ENCODE measurements at regions not wholly inside any gene's neighbourhood (a gene's known extent, or its start where the extent isn't known, plus 50 kb on each side); places are given as distances from the start of the nearest gene placed in this dataset.

DNA sequence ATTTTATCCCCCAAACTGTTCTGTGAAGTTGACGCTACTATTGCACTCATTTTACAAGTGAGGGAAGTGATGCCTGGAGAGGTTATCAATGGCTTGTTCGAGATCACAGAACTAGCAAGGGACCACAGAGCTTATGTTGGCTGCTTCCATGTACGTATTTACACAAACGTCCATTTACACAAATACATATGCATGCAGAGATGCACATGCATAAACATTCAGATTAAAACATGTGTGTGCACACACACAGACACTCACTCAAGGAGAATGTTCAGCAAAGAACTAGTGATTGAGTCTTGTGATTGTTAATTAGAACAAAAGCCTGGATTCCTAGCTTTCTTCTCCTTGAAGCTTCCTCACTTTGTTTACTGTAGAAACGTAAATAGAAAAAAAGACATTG, 321.5 kb upstream of the CHD6 start:
- no peak for DNase-seq

DNA sequence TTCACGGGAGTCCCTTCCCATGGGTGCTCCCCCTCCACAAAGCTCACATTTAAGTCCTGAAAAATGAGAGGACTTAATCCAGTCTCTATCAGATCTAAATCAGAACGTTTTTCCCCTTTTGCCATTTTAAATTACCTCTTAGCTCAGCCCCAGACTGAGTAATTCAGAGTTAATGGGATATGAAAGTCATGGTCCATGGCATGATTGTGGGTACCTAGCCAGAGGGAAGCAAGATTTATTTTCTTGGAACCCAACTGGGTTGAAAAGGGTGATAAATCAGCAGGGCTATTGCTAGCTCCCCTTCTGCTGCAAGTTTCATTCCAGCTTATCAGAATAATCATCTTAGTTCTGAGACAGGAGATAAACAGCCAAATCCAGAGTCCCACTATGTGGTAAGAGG, 320.2 kb upstream of the CHD6 start:
- DNase-seq: no peak

DNA sequence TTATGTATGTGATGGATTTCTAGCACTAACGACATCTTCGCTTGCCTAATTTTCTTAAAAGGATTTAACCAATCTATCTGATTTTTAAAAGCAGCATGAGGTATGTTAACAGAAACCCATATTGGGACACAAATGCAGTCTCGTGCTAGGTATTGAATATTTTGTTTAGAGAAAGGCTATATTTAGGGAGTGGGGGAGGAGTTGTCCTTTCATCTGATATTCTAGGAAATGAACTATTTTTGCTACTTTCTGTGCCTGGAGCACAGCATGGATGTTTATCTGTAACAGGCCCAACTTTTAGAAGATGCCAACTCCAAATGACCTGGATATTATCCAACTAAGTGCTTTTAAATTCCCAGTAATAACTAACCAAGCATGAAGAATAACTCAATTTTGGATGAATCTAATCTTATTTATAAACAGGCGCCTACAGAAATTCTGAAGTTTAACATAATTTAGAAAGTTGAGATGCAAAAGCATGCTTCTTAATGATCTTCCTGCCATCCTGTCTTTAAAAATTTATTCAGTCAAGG, 317.1 kb upstream of the CHD6 start:
- DNase-seq: no peak

DNA sequence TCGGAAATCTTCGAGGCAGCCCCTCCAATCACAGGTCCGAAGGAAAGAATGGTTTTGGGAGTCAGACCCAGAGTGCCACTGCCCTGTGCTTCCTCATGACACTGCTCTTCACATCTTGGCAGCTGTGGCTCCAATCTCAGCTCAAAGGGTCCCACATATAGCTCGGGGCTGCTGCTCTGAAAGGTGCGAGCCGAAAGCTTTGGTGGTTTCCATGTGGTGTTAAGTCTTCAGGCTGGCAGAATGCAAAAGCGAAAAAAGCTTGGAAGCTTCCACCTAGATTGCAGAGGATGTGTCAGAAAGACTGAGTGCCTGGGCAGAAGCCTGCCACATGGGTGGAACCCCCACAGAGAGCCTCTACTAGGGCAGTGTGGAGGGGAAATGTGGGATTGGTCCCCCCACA, 314.3 kb upstream of the CHD6 start:
- no peak for DNase-seq

DNA sequence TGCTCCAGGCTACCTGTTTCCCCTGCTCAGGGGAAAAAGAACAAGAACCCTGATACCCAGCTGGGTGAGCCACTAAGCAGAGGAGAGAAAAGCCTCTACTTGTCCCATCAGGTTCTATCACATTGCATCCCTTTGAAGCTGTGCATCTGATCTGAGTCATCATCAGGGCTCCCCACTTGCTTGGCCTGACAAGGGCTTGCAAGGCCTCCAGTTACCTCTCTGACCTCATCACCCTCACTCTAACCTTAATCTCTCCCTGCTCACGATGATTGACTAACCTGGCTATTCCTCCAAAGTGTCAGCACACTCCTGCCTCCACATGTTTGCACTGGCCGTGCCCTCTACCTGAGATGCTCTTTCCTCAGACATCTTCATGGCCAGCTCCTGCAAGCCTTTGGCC, 309.5 kb upstream of the CHD6 start:
- DNase-seq: no peak

DNA sequence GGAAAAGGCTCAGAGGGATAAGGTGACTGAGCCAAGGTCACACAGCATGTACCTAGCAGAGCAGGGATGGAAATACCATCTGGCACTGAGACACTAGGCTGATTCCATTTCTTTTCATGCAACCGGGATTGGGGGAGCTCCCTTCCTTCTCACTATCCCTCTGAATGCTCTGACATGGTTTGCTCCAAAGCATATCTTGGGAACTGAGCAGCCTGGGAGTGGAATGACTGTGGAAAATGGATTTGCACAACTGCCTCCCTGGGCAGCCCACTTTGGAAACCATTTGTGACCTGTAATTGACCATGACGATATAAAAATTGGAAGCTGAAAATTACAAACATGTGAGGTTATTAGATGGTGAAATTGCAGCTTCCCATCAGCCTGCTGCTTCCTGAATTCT, 309.0 kb upstream of the CHD6 start:
- DNase-seq: no peak

DNA sequence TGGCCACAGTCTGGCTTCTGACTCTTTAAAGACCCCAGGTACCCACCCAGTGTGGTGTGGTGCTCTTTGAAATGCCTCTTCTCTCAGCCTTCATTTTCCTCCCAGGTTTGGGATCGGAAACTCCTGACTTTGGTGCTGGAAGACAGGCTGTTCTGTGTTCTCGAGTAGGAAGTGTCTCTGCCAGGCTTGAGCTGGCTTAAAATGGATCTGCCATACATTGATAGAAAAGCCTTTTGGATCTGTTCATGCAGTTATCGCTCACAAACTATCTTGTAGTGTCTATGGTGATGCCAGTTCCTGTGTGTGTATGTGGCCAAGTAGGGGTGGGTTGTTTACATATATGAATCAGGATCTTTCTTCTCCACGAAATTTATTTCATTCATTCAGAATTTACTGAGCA, 307.3 kb upstream of the CHD6 start:
- DNase-seq: no peak

DNA sequence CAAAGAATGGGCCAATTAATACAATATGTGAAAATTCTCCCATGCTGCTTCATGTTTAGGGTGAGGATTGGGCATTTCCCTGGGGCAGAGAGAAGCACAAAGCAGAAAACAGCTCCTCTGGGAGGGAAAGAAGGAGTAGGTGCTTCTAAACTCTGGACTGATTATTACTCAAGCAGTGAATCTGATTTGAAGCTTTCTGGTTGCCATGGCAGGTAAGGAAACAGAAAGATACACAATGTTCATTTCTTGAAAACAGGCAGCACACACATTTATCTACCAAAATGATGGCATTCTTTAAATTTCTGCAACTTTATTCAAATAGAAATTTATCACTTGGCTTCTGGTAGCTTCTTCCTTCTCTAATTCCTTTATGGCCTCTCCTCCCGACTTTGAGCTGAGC, 305.4 kb upstream of the CHD6 start:
- no peak for DNase-seq

DNA sequence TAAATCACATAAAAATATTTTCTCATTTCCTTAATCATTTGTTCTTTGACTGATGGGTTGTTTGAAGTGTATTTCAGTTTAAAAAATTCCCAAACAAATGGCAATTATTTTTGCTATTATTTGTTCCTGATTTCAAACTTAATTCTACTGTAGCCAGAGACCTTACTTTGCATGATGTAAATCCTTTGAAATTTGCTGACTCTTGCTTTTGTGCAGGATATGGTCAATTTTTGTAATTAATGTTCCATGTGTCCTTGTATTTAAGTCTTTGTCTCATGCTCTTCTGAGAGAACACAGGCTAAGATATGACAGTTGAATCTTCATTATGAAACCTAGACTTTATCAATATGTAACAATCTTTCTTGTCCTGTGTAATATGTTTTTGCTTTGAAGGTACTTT, 295.0 kb upstream of the CHD6 start:
- DNase-seq: no peak

DNA sequence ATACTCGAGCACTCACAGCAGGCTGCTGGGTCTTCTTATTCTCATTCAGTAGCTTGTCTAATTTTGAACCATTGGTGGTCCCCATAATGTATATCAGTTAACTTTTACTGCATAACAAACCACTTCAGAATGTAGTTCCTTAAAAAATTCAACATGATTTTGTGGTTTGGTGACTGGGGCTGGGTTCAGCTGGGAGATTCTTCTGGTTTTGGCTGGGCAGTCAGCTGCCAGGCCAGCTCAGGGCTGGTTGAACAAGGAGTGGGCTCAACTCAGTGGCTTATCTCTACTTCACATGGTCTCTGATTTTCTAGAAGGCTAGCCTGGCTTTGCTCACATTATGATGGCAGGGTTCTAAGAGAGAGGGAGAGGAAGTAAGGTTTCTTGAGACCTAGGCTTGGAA, 292.4 kb upstream of the CHD6 start:
- no peak for DNase-seq

DNA sequence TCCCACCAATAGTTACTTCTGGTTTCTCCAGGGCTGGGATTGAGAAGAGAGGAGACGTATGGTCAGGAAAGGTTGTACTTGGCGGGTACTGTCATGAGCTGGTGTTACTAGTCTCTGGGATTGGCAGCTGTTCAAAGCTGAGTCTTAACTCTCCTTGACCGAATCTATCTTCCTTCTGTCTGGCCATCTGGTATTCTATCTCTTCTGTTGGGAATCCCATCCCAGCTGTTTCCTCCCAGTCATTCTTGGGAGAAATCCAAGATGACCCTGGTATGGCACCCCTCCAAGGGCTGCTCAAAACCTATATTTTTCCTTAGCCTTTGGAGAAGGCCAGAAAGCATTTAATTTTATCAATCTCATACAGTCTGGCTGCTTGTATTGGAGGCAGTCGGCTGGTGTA, 287.0 kb upstream of the CHD6 start:
- DNase-seq: peak; percentile 92

DNA sequence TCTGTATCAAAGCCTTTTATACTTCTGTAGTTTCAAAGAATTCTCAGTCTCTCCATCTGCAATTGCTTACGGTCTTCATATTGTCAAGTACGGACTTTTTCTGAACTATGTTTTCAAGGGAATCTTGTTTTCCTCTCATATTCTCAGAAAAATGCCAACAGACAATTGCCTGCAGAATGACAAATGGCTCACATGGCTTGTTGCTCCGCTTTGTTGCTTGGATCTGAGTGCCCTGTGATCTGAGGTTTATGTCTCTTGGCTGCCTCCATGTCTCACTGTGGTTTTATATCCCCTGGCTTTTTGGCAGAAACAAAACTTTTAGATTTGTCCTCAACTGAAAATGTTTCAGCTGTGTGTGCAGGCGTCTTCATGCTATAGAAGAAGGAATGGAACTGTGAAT, 285.4 kb upstream of the CHD6 start:
- DNase-seq: no peak

DNA sequence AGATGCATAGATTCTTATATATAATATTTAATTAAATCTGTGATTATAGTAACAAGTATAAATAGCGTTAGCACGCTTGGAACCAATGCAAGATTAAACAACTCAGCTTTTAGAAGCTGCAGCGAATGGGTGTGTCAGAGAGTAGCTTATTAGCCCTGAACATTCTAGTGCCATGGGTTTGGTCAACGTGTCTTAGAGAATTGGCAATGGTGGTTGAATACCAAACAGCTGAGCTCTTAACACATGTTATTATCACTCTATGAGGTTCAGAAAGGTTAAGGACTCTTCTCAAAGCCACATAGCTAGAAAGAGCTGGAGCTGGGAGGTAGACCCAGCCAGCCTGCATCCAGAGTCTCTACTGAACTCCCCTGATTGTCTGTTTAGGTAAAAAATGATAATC, 284.2 kb upstream of the CHD6 start:
- DNase-seq: no peak

DNA sequence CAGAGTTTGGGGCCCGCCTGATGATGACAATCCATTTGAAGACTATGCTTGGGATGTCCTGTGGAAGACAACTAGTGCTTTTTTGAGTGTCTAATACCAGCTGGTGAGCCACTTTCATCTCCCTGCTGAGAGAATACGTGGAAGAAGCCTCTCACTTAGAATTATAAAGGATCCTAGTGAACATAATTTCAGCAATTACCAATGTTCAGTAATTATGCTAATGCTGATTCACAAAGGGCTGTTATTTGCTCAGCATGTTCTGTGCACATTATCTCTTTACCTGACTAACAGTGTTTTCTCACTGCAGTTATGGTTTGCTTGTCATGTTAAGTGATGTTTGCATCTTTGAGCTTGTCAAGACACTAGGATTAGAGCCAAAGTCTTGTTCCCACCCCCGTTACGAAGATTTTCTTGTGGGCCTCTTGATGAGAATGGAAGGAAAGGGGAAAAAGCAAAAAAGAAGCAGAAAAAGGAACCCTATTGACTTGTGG, 282.1 kb upstream of the CHD6 start:
- DNase-seq: no peak

DNA sequence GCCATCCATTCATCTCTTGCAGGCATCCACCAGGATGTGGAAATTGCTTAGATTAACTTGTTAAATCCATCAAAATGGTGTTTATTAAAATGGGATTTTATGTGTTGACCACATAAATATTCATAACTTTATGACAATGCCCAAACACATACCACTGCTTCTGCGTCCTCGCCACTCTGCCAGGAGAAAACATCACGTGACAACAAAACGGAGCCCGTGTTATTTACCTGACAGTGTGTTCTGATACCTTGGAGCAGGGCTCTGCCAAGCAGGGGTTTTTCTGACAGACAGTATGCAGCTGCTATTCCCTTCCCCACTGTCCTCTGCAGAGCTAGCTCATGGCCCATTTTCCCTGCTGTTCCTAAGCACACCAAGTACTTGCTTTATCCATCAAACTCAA, 279.5 kb upstream of the CHD6 start:
- no peak for DNase-seq

DNA sequence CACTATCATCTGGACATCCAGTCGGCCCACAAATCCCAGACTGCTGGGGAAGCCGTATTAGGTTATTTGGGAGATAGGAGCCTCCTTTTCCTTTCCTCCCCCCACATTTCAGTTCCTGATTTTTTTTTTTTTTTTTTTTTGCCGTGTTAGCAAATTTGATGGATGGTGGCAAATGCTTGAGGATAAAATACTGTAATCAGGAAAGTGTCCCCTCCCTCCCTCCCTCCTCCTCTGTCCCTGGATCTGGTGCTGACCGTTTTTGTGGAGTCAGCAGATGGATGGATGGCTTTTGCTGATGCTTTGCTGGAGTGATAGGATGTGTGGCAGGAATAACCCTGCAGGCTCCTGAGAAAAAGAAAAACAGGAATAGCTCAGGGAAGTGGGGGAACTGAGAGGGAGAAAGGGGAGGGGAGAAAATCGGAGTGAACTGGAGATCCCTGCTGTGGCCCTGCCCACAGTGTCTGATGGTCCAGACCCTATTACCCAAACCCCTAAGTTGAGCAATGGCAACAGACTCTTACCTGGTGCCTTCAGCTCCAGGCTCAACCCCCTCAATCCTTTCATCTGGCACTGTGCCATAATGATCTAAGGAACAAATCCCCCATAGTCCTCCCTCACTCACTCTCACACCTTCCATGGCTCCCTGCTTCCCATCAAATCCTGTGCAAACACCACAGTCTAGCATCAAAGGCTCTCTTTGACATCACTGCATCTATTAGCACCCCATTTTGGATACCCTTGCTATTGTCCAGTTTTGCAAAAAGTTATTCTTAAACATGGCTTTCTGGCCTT, 277.3 kb upstream of the CHD6 start:
- no peak for DNase-seq

DNA sequence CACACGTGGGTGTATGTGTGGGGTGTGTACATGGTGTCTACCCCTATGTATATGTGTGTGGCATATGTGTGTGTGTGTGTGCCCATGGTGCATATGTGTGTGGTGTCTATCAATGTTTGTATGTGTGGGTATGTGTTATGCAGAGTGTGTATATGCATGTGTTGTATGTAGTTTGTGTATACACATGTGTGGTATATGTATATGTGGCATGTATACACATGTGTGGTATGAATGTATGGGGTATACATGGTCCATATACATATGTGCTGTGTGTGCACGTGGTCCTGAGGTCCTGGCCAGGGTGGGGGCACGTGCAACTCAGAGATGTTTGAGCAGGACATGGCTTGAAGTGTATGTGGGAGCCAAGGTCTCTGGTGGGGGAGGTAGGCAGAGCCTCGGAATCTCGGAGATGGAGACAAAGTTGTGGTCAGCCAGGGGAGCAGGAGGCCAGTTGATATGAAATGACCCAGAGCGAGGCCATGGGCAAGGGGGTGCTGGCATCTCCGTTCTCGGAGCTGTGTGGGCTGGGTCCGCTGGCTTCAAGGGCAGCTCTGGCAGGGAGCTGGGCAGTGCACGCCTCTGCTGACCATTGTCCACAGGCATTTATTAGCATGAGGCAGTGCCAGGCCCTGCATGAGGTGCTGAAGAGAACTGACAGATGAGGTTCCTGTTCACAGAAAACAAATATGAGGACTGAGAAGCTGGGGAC, 276.2 kb upstream of the CHD6 start:
- no peak for DNase-seq

DNA sequence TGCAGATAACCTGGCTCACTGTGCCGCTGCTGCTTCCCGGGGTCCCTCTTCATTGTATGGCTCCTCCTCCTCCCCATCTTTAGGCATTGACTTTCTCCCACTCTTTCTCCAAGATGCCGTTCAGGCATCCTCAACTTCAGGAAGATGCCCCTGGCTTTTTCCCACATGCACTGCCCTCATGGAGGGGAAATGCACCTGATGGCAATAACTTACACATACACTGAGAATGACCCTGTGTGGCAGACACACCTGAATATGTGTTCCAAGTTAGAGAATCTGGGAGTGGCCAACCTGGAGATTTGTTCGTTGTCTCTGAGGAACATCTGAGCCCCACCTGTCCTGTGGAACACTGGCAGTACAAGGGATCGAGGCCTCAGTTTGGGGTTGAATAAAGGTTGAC, 273.9 kb upstream of the CHD6 start:
- DNase-seq: no peak

DNA sequence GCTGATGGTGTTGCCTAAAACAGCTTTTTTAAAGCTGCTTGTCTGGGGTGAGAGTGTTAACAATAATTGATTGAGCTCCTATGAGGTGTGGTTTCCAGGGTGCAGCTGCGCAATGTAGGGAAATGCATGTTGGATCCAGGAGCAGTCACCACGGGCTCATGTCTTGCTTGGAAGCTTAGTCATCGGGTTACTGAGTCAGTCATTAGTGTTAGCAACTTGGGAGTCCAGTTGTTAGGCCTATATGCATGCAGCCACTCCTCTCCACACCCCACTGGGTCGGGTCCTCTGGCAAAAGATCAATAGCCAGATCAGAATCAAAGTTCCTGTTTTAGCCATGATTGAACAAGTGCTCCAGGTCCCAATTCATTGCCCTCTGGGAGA, 271.7 kb upstream of the CHD6 start:
- DNase-seq: no peak

DNA sequence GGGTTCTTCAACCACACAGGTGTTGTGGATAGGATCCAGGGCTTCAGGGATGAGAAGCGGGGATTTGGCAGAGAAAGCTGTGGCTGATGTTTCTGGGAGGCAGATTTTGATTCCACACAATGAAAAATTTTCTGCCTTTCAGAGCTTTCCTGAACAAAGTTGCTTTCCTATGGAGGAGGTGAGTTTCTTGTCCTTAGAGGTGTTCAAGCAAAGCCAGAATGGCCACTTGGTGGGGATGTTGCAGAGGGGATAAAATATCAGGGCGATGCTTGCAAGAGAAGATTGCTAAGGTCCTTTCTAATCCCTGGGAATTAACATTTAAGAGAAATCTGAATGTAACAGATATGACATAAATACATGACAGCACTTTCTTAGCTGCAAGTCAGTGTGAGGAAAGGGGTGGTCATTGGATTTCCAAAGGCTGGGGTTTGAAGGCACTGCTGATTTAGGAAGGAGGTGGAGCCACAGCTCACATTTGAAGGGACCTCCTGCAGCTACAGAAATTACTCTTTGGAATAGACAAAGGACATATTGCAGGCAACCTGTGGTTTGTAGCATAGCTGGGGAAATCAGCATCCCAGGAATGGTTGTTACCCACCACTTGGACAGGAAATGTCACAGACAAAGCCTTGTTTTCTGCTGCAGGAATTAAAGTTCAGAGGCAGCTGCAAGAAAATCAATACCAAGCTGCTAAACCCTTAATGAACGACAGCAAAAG, 271.1 kb upstream of the CHD6 start:
- peak; percentile 10 for DNase-seq

DNA sequence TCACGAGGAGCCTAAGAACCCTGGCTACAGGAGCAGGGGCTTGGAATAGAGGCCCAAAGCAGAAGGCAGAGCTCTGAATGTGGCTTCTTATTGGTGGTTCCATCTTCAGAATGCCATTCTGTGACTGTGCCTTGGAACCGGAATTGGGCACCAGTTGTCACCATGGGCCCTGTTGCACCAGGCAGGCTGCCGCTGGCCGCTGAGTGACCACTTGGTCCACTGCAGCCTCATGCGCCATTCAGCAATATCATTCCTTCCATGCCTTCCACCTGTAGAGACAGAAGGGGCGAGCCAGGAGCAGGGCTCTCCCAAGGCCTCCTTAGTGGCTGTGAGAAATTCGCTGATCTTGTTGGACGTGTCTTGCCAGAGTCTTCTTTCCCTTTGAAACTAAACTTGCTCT, 270.3 kb upstream of the CHD6 start:
- no peak for DNase-seq

DNA sequence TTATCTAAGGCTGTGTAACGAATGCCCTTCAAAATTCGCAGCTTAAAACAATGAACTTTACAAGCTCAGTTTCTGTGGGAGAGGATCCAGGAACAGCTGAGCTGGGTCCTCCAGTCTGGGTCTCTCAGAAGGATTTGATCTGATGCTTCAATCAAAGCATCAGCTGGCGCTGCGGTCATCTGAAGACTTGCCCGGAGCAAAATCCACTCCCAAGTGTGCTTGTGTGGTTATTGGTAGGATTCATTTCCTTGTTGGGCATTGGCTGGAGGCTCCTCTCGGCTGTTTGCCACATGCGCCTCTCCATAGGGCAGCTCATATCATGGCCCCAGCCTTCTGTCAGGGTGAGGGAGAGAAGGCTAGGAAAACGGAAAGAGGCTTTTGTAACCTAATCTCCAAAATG, 269.3 kb upstream of the CHD6 start:
- DNase-seq: no peak

DNA sequence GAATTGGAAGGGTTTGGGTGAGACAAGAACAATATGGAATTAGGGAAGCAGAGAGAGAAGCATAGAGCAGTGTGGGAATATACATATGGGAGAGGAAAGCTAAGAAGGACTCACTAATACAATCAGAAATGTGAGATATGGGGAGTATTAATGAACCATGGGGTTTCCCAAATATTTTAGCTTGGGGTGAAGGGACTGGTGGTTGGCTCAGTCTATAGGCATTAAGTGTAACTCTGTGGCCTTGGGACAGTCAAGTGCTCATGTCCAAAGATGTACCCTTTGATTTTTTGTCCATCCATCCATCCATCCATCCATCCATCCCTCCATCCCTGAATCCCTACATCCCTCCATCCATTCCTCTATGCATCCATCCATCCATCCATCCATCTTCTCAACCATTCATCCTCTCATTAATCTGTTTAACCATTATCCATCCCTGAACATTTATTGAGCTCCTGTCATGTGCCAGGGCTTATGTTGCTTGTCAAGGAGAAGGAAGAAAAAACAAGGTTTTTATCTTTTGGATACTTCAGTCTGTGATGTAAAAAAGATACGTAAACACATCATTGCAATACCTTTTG, 263.4 kb upstream of the CHD6 start:
- DNase-seq: no peak
